PC-3 (cell line): ENCODE measurements at regions not wholly inside any gene's neighbourhood (a gene's known extent, or its start where the extent isn't known, plus 50 kb on each side); places are given as distances from the start of the nearest gene placed in this dataset.

ENCODE experiments used
- EZH2 ChIP-seq: fragments of 300-600 bp; sonication (generic); IDR thresholded peaks from one replicate; pipeline ENCODE4 v1.6.1; 2017; ENCODE audit warnings: antibody characterized with exemption, mild to moderate bottlenecking, low read length; ENCODE audit not compliant: unreplicated experiment
- EZH2phosphoT487 ChIP-seq: fragments of 300-600 bp; sonication (generic); IDR thresholded peaks from 2 replicates; pipeline ENCODE4 v1.6.1; 2018; ENCODE audit warnings: mild to moderate bottlenecking, antibody characterized with exemption, low read length, borderline replicate concordance
- TF ChIP-seq, protein P1 (sequence below): fragments of 300-600 bp; sonication (generic); conservative IDR thresholded peaks from 2 replicates; pipeline ENCODE4 v1.5.1; 2017; ENCODE audit warnings: antibody characterized with exemption, low read depth, mild to moderate bottlenecking, low read length

- TF ChIP-seq EZH2 (no peak), EZH2phosphoT487 (no peak)
- TF ChIP-seq, protein P1, sequence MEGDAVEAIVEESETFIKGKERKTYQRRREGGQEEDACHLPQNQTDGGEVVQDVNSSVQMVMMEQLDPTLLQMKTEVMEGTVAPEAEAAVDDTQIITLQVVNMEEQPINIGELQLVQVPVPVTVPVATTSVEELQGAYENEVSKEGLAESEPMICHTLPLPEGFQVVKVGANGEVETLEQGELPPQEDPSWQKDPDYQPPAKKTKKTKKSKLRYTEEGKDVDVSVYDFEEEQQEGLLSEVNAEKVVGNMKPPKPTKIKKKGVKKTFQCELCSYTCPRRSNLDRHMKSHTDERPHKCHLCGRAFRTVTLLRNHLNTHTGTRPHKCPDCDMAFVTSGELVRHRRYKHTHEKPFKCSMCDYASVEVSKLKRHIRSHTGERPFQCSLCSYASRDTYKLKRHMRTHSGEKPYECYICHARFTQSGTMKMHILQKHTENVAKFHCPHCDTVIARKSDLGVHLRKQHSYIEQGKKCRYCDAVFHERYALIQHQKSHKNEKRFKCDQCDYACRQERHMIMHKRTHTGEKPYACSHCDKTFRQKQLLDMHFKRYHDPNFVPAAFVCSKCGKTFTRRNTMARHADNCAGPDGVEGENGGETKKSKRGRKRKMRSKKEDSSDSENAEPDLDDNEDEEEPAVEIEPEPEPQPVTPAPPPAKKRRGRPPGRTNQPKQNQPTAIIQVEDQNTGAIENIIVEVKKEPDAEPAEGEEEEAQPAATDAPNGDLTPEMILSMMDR = no peak
These were observed 101.5 kb downstream of the GCNT1 start for GRCh38 chr9:76560481-76560922.
